Colonic mucosa (tissue), 4 donors: ENCODE measurements at regions not wholly inside any gene's neighbourhood (a gene's known extent, or its start where the extent isn't known, plus 50 kb on each side); places are given as distances from the start of the nearest gene placed in this dataset.

Experiments used
- DNase-seq: peaks from one replicate; pipeline ENCODE4 v3.0.0-alpha.2; 2020
- H3K27ac ChIP-seq: fragments of 200-600 bp; one replicate; pipeline ENCODE4 v1.8.0; 2021
- H3K27me3 ChIP-seq: fragments of 200-600 bp; one replicate; pipeline ENCODE4 v1.8.0; 2021
- H3K36me3 ChIP-seq: fragments of 200-600 bp; one replicate; pipeline ENCODE4 v1.8.0; 2021
- H3K4me1 ChIP-seq: fragments of 200-600 bp; one replicate; pipeline ENCODE4 v1.8.0; 2021; ENCODE audit warnings: mild to moderate bottlenecking
- H3K4me3 ChIP-seq: fragments of 200-600 bp; one replicate; pipeline ENCODE4 v1.8.0; 2021
- H3K9ac ChIP-seq, 2 donors: one replicate each; pipeline ENCODE4 v1.7.0; 2013; ENCODE audit warnings: control low read depth in 2 of 2, low read depth in 2 of 2, low read length in 2 of 2
- H3K9me3 ChIP-seq: fragments of 200-600 bp; one replicate; pipeline ENCODE4 v1.8.0; 2021
- intact Hi-C: fragments of 100-400 bp; cut with DNase I; formaldehyde crosslinking; loops from one replicate; pipeline ENCODE4 v1.14.1; 2022
- TF ChIP-seq, protein P1 (sequence below): fragments of 200-600 bp; IDR thresholded peaks from one replicate; pipeline ENCODE4 v1.8.0; 2022; ENCODE audit warnings: antibody characterized with exemption, mild to moderate bottlenecking
- donor health status: healthy.
- donor health status: DM: no; HTN: no; CAD: no.
- donor health status: DM: no; HTN: no; CAD: no.

DNA sequence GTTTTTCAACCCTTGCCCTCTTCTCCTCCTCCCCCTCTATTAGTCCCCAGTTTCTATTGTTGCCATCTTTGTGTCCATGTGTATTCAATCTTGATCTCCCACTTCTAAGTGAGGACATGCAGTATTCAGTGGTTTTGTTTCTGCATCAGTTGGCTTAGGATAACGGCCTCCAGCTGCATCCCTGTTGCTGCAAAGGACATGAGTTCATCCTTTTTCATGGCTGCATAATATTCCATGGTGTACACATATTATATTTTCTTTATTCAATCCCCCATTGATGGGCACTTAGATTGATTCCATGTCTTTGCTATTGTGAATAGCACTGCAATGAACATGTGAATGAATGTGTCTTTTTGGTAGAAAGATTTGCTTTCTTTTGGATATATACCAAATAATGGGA lies 190.4 kb upstream of the LYZL1 start:
- Histone ChIP-seq H3K4me3 (no peak overlapping the region), H3K4me1 (no peaks in the 10 kb centered on the region), H3K36me3 (no peaks in the 10 kb centered on the region), H3K9me3 (no peaks in the 10 kb centered on the region), H3K27ac (no peak overlapping the region), H3K9ac (no peak overlapping the region), H3K27me3 (no peaks in the 10 kb centered on the region)
- no peak for DNase-seq
- intact Hi-C loops: no loop called here
- TF ChIP-seq, protein P1, sequence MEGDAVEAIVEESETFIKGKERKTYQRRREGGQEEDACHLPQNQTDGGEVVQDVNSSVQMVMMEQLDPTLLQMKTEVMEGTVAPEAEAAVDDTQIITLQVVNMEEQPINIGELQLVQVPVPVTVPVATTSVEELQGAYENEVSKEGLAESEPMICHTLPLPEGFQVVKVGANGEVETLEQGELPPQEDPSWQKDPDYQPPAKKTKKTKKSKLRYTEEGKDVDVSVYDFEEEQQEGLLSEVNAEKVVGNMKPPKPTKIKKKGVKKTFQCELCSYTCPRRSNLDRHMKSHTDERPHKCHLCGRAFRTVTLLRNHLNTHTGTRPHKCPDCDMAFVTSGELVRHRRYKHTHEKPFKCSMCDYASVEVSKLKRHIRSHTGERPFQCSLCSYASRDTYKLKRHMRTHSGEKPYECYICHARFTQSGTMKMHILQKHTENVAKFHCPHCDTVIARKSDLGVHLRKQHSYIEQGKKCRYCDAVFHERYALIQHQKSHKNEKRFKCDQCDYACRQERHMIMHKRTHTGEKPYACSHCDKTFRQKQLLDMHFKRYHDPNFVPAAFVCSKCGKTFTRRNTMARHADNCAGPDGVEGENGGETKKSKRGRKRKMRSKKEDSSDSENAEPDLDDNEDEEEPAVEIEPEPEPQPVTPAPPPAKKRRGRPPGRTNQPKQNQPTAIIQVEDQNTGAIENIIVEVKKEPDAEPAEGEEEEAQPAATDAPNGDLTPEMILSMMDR: no peak

DNA sequence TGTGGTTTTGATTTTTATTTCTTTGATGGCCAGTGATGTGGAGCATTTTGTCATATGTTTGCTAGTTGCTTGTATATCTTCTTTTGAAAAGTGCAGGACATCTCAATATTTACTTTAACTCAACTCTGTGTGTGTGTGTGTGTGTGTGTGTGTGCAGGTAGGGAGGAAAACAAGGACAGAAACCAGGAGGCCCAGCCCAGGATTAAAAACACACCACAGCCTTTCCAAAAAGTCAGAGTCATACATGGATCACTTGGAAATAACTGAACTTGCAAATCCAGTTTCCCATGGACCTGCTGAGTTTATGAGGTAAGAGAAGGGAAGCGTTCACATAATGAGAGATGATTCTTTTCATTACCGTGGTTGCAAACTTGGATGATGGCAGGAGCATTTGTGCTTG lies 189.9 kb upstream of the LYZL1 start:
- no peak for DNase-seq
- intact Hi-C loops: no loop called here
- TF ChIP-seq, protein P1: no peak
- Histone ChIP-seq H3K9ac (no peak overlapping the region), H3K9me3 (no peaks in the 10 kb centered on the region), H3K36me3 (no peaks in the 10 kb centered on the region), H3K4me3 (no peak overlapping the region), H3K27me3 (no peaks in the 10 kb centered on the region), H3K27ac (no peak overlapping the region), H3K4me1 (no peaks in the 10 kb centered on the region)

DNA sequence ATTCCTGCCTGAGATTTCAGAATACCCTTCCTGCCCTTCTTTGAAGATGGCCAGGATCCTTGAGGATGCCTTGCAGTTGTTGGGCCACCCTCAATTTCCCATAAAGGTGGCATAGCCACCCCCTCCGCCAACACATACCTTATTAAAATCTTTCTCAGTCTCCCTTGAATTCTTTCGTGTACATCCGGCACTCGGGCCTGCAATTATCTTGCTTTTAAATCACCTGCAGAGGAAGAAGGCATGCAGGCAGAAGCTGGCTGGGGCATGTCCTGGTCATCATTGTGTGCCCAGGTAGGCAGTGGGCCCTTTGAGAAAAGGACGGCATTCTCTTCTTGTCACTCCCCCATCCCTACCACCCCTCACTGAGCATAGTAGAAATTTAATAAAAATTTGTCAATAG lies 189.5 kb upstream of the LYZL1 start:
- Histone ChIP-seq H3K9me3 (no peaks in the 10 kb centered on the region), H3K4me3 (no peak overlapping the region), H3K4me1 (no peaks in the 10 kb centered on the region), H3K27me3 (no peaks in the 10 kb centered on the region), H3K36me3 (no peaks in the 10 kb centered on the region), H3K27ac (no peak overlapping the region), H3K9ac (no peak overlapping the region)
- intact Hi-C loops: no loop called here
- DNase-seq: no peak
- TF ChIP-seq, protein P1: no peak

DNA sequence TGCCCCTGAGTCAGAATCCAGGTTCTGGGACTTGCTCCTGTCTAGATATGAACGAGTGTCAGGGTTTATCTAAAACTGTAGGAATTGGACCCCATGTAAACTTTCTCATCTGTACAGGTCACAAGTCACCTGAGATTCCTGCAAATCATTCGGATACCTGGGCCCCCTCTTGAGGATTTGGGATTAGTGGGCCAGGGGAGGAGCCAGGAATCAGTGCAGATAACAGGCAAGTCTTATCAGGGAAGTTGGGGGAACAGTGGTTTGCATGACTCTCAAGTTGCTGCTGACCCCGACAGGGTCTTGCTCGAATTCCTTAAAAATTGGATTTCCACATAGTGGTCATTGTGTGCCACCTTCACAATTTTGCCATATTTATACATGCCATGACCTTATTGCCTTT lies 188.4 kb upstream of the LYZL1 start:
- H3K27me3 ChIP-seq: no peaks in the 10 kb centered on the region
- no peak for DNase-seq
- TF ChIP-seq, protein P1: no peak
- no peak overlapping the region for H3K27ac ChIP-seq
- H3K9ac ChIP-seq: no peak overlapping the region
- H3K4me1 ChIP-seq: no peaks in the 10 kb centered on the region
- intact Hi-C loops: no loop called here
- H3K9me3 ChIP-seq: no peaks in the 10 kb centered on the region
- no peak overlapping the region for H3K4me3 ChIP-seq
- H3K36me3 ChIP-seq: no peaks in the 10 kb centered on the region

DNA sequence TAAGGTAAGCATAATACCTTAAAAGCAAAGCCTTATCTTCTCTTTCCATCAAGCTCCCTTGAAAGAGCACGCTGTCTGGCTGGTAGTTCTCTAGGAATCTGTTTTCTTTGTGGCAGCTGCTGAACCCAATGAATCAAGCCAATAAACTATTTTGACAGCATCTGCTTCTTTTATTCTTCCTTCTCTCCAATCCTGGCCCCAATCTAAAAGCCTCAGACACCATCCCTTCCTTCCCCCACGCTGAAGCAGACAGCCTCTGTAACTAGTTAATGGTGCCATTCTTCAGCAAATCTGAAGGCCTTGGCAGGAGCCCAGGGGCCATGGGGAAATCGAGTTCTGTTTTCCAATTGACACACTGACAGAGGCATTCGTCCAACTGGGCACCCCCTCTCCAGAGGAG lies 186.6 kb upstream of the LYZL1 start:
- Histone ChIP-seq H3K9me3 (no peaks in the 10 kb centered on the region), H3K27me3 (no peaks in the 10 kb centered on the region), H3K9ac (no peak overlapping the region), H3K27ac (no peak overlapping the region), H3K36me3 (no peaks in the 10 kb centered on the region), H3K4me1 (no peaks in the 10 kb centered on the region), H3K4me3 (no peak overlapping the region)
- intact Hi-C loops: no loop called here
- TF ChIP-seq, protein P1: no peak
- DNase-seq: no peak

DNA sequence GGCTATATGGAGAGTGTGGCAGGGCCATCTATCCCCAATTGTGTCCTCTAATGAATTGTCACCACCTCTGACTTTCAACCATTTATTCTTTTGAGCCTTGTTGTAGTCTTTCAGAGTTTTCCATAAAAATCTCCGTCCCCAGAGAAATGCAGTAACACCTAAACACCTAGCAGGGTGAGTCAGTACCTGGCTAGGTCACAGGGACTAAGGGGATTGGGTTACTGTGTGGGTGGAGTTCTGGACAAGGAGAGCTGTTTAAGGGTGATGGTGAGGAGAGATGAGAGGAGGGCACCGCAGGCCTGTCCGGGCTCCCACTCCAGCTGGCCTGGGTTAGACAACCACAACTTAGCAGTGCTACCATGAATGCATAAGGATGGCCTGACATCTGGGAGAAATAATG lies 186.2 kb upstream of the LYZL1 start:
- Histone ChIP-seq H3K9ac (no peak overlapping the region), H3K36me3 (no peaks in the 10 kb centered on the region), H3K4me1 (no peaks in the 10 kb centered on the region), H3K9me3 (no peaks in the 10 kb centered on the region), H3K27ac (no peak overlapping the region), H3K4me3 (no peak overlapping the region), H3K27me3 (no peaks in the 10 kb centered on the region)
- intact Hi-C loops: no loop called here
- TF ChIP-seq, protein P1: no peak
- no peak for DNase-seq
